Thoracic aorta (tissue), 2 donors: ENCODE measurements at regions not wholly inside any gene's neighbourhood (a gene's known extent, or its start where the extent isn't known, plus 50 kb on each side); places are given as distances from the start of the nearest gene placed in this dataset.
"Not testable (repeated sequence)": the region's sequence is repeated elsewhere in the genome, so short reads cannot be mapped to it uniquely, and the experiment has no call there.

ENCODE experiments used
- ATAC-seq: fragments of 150-250 bp; one replicate; pipeline ENCODE4 v1.8.0; 2017; ENCODE audit warnings: low read depth; ENCODE audit not compliant: insufficient number of reproducible peaks, low FRiP score
- DNase-seq: peaks from one replicate; pipeline ENCODE4 v3.0.0-alpha.2; 2020; ENCODE audit warnings: low spot score
- H3K27ac ChIP-seq, 2 donors: fragments of 200-600 bp; sonication (generic); 1 replicate in 1 of 2; 2 replicates in 1 of 2; pipeline ENCODE4 v1.5.1; 2016; ENCODE audit warnings: mild to moderate bottlenecking in 2 of 2, moderate library complexity in 2 of 2
- H3K27me3 ChIP-seq: fragments of 200-600 bp; sonication (generic); replicated peaks from 2 replicates; pipeline ENCODE4 v1.6.0; 2016; ENCODE audit warnings: mild to moderate bottlenecking; ENCODE audit not compliant: insufficient read depth
- H3K36me3 ChIP-seq: fragments of 200-600 bp; sonication (generic); one replicate; pipeline ENCODE4 v1.5.1; 2016
- H3K4me1 ChIP-seq, 2 donors: fragments of 200-600 bp; sonication (generic); 1 replicate in 1 of 2; 2 replicates in 1 of 2; pipeline versions ENCODE4 v1.5.1 to v1.6.0; 2016; ENCODE audit warnings: low read depth in 2 of 2, mild to moderate bottlenecking in 1 of 2; ENCODE audit not compliant: control insufficient read depth in 1 of 2
- H3K4me3 ChIP-seq: fragments of 200-600 bp; sonication (generic); 2 replicates; pipeline ENCODE4 v1.5.1; 2016; ENCODE audit warnings: mild to moderate bottlenecking
- H3K9me3 ChIP-seq: fragments of 200-600 bp; sonication (generic); 2 replicates; pipeline ENCODE4 v1.5.1; 2016
- CTCF ChIP-seq: fragments of 200-600 bp; sonication (generic); IDR thresholded peaks from one replicate; pipeline ENCODE4 v1.5.1; 2019; ENCODE audit warnings: antibody characterized with exemption

GRCh38 chr18:70577023-70577420 is 288.2 kb downstream of the SOCS6 start:
- TF ChIP-seq CTCF, result no peak
- ATAC-seq (no peak), DNase-seq (no peak)
- Histone ChIP-seq H3K36me3 (no peaks in the 10 kb centered on the region), H3K27me3 (no peaks in the 10 kb centered on the region), H3K9me3 (no peaks in the 10 kb centered on the region), H3K27ac (no peak overlapping the region), H3K4me3 (no peak overlapping the region), H3K4me1 (no peaks in the 10 kb centered on the region)

GRCh38 chr18:70576276-70577022 is 287.6 kb downstream of the SOCS6 start:
- H3K9me3 ChIP-seq, result no peaks in the 10 kb centered on the region
- no peaks in the 10 kb centered on the region for H3K4me1 ChIP-seq
- no peaks in the 10 kb centered on the region for H3K27me3 ChIP-seq
- no peak for TF ChIP-seq CTCF
- ATAC-seq, result no peak
- H3K27ac ChIP-seq, result no peak overlapping the region
- H3K36me3 ChIP-seq, result no peaks in the 10 kb centered on the region
- no peak overlapping the region for H3K4me3 ChIP-seq
- DNase-seq, result no peak

- not testable (repeated sequence) for H3K27ac ChIP-seq, H3K9me3 ChIP-seq, ATAC-seq, H3K4me3 ChIP-seq, H3K27me3 ChIP-seq, H3K36me3 ChIP-seq, H3K4me1 ChIP-seq, DNase-seq
Measured at GRCh38 chr18:70574951-70575350, 286.1 kb downstream of the SOCS6 start.

- not testable (repeated sequence) for H3K27ac ChIP-seq, H3K9me3 ChIP-seq, H3K4me1 ChIP-seq, H3K27me3 ChIP-seq, DNase-seq, H3K36me3 ChIP-seq, H3K4me3 ChIP-seq, ATAC-seq
Measured at GRCh38 chr18:70569647-70570046, 280.8 kb downstream of the SOCS6 start.

GRCh38 chr18:70559446-70559845 is 270.6 kb downstream of the SOCS6 start:
- Histone ChIP-seq H3K27me3 (no peaks in the 10 kb centered on the region), H3K9me3 (no peaks in the 10 kb centered on the region), H3K4me1 (no peaks in the 10 kb centered on the region), H3K36me3 (no peaks in the 10 kb centered on the region), H3K27ac (no peak overlapping the region), H3K4me3 (no peak overlapping the region)
- DNase-seq (no peak), ATAC-seq (no peak)
- no peak for TF ChIP-seq CTCF

- Histone ChIP-seq H3K4me3 (no peak overlapping the region), H3K9me3 (no peaks in the 10 kb centered on the region), H3K36me3 (no peaks in the 10 kb centered on the region), H3K27ac (no peak overlapping the region), H3K27me3 (no peaks in the 10 kb centered on the region), H3K4me1 (no peaks in the 10 kb centered on the region)
- DNase-seq (no peak), ATAC-seq (no peak)
- TF ChIP-seq CTCF, result no peak
Measured at GRCh38 chr18:70558371-70558770, 269.5 kb downstream of the SOCS6 start.
